Kidney (tissue), 13 donors: ENCODE measurements at regions not wholly inside any gene's neighbourhood (a gene's known extent, or its start where the extent isn't known, plus 50 kb on each side); places are given as distances from the start of the nearest gene placed in this dataset.

Experiments used
- DNase-seq, 5 donors: peaks; one replicate each; pipeline ENCODE4 v3.0.0-alpha.2; 2013 to 2020
- FAIRE-seq: peaks from 2 replicates; lab custom pipeline; 2012; peaks lifted over from hg19 to GRCh38; lab: Jason Lieb, UNC
- H3K27ac ChIP-seq, 2 donors: one replicate each; pipeline ENCODE4 v1.7.0; 2013; ENCODE audit warnings: low read depth in 2 of 2, low read length in 2 of 2, inconsistent platforms in 1 of 2
- H3K27me3 ChIP-seq: one replicate; pipeline ENCODE4 v1.7.1; 2013; ENCODE audit warnings: low read length, inconsistent platforms; ENCODE audit not compliant: control insufficient read depth, insufficient read depth
- H3K36me3 ChIP-seq, 3 donors: one replicate each; pipeline versions ENCODE4 v1.7.0 to v1.7.1; 2013; ENCODE audit warnings: low read length in 3 of 3, control low read depth in 1 of 3, inconsistent platforms in 1 of 3; ENCODE audit not compliant: insufficient read depth in 3 of 3, control insufficient read depth in 2 of 3
- H3K4me1 ChIP-seq, 3 donors: one replicate each; pipeline versions ENCODE4 v1.7.0 to v1.7.1; 2013; ENCODE audit warnings: low read length in 3 of 3, inconsistent platforms in 1 of 3, low read depth in 1 of 3; ENCODE audit not compliant: control insufficient read depth in 2 of 3, insufficient read depth in 2 of 3
- H3K4me3 ChIP-seq, 3 donors: one replicate each; pipeline versions ENCODE4 v1.7.0 to v1.8.1; 2013; ENCODE audit warnings: low read length in 3 of 3, control low read depth in 1 of 3, inconsistent platforms in 1 of 3
- H3K9ac ChIP-seq, 3 donors: one replicate each; pipeline versions ENCODE4 v1.7.0 to v1.7.1; 2013; ENCODE audit warnings: low read length in 3 of 3, control low read depth in 1 of 3, inconsistent platforms in 1 of 3
- H3K9me3 ChIP-seq, 3 donors: one replicate each; pipeline versions ENCODE4 v1.7.0 to v1.7.1; 2013; ENCODE audit warnings: low read length in 3 of 3, control low read depth in 1 of 3, inconsistent platforms in 1 of 3; ENCODE audit not compliant: control insufficient read depth in 2 of 3, insufficient read depth in 1 of 3
- intact Hi-C: fragments of 100-400 bp; cut with DNase I; formaldehyde crosslinking; loops from one replicate; pipeline ENCODE4 v1.11.1; 2022
- TF ChIP-seq, protein P1 (sequence below): IDR thresholded peaks from 3 replicates; pipeline ENCODE4 v1.5.1; 2012; ENCODE audit warnings: mild to moderate bottlenecking, moderate library complexity, borderline replicate concordance; ENCODE audit not compliant: insufficient read depth; ENCODE audit errors: extremely low read depth
- donor health status: control.
- donor health status: control.
- donor health status: control.
- donor health status: control.
- donor health status: control.
- donor health status: DM: yes; HTN: yes; CAD: no.
- donor health status: Normal renal cell carcinoma (clear cell type).

DNA sequence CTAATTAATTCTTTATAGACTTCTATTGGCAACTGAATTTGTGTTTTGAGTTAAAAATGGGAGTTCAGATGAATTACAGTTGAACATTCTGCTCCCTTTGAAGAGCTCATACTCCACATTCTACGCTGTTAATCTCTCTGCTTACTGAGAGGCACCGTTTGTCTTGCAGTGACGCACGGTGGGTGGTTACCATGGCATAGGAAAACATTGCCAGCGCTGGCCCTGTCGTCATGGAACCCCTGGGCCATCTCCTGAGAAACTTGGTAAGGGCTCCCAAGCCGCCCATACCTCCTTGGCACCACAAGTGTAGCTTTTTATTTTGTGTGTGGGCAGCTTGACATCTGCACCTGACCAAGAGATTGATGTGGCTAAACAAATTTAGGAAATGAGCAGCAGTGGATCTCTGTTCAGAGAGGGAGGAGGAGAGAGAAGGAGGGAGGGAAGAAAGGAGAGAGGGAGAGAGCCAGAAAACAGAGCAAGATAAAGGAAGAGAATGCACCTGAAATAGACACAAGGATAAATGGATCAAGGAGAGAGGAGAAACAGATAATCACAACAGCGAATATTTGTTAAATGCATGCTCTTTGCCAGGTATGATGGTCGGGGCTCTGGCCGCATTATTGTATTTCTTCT is 398.5 kb downstream of the HAPSTR1 start:
- Histone ChIP-seq H3K27ac (no peak overlapping the region), H3K9ac (no peak overlapping the region), H3K9me3 (no peaks in the 10 kb centered on the region), H3K4me1 (no peaks in the 10 kb centered on the region), H3K4me3 (no peak overlapping the region), H3K27me3 (no peaks in the 10 kb centered on the region), H3K36me3 (no peaks in the 10 kb centered on the region)
- TF ChIP-seq, protein P1, sequence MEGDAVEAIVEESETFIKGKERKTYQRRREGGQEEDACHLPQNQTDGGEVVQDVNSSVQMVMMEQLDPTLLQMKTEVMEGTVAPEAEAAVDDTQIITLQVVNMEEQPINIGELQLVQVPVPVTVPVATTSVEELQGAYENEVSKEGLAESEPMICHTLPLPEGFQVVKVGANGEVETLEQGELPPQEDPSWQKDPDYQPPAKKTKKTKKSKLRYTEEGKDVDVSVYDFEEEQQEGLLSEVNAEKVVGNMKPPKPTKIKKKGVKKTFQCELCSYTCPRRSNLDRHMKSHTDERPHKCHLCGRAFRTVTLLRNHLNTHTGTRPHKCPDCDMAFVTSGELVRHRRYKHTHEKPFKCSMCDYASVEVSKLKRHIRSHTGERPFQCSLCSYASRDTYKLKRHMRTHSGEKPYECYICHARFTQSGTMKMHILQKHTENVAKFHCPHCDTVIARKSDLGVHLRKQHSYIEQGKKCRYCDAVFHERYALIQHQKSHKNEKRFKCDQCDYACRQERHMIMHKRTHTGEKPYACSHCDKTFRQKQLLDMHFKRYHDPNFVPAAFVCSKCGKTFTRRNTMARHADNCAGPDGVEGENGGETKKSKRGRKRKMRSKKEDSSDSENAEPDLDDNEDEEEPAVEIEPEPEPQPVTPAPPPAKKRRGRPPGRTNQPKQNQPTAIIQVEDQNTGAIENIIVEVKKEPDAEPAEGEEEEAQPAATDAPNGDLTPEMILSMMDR: no peak
- intact Hi-C loops: no loop called here
- peak in 4 of 5 donors; percentile 88 to 95 (median 94) for DNase-seq
- no peak for FAIRE-seq

GRCh38 chr16:9495824-9496223 is 404.4 kb downstream of the HAPSTR1 start:
- Histone ChIP-seq H3K4me3 (no peak overlapping the region), H3K27me3 (no peaks in the 10 kb centered on the region), H3K27ac (no peak overlapping the region), H3K36me3 (no peaks in the 10 kb centered on the region), H3K9ac (no peak overlapping the region), H3K4me1 (no peaks in the 10 kb centered on the region), H3K9me3 (peaks cover 0 to 1% (median 0%) of the 10 kb centered on the region in 3 donors)
- DNase-seq (no peak), FAIRE-seq (no peak)
- TF ChIP-seq, protein P1: no peak
- intact Hi-C loops: no loop called here

- FAIRE-seq: no peak
- H3K4me1 ChIP-seq: no peaks in the 10 kb centered on the region
Measured at GRCh38 chr16:9497750-9498149, 406.3 kb downstream of the HAPSTR1 start.

More at GRCh38 chr16:9497750-9498149, 406.3 kb downstream of the HAPSTR1 start:
- Histone ChIP-seq H3K9me3 (peaks cover 0 to 3% (median 0%) of the 10 kb centered on the region in 3 donors), H3K4me3 (no peak overlapping the region), H3K27ac (no peak overlapping the region), H3K27me3 (no peaks in the 10 kb centered on the region), H3K36me3 (no peaks in the 10 kb centered on the region), H3K9ac (no peak overlapping the region)
- DNase-seq: no peak
- TF ChIP-seq, protein P1: no peak
- intact Hi-C loops: no loop called here
